Fibroblast of skin of abdomen (primary cell): ENCODE measurements at regions not wholly inside any gene's neighbourhood (a gene's known extent, or its start where the extent isn't known, plus 50 kb on each side); places are given as distances from the start of the nearest gene placed in this dataset.

Source experiments
- DNase-seq: peaks from one replicate; pipeline ENCODE4 v3.0.0-alpha.2; 2013

DNA sequence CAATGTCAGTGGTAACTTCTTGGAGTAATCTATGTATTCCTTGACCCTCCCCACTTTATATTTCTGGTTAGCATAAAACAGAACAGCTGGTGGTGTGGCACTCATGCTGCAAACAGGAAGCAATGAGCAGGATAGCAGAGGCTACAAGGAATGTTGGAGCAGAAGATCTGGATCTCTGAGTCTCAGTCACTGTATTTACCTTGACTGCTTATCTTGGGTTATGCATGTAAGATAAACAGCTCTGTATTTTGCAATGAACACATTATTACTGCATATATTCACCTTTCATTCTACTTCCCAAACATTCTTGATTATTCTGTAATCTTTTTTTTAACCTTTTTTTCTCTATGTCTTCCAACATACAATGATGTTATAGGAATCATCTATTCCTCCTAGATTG lies 977.9 kb upstream of the CNTNAP5 start:
- DNase-seq = no peak

DNA sequence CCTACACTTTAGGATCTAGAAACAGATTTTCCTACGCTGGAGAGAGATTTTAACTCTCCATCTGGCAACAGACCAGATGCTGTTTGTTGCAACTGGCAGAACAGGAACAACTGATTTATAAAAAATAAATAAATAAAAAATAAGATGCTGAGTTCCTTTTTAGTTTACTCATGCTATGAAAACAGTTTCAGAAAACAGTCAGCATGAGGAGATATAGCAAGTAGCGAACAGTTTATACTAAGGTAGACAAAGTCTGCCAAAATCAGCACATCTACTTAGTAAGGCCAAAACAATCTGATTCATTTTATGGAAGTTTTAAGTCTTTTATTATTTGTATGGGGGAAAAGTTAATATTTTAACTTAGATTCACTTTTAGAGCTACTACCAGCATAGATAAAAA lies 974.0 kb upstream of the CNTNAP5 start:
- DNase-seq = no peak

DNA sequence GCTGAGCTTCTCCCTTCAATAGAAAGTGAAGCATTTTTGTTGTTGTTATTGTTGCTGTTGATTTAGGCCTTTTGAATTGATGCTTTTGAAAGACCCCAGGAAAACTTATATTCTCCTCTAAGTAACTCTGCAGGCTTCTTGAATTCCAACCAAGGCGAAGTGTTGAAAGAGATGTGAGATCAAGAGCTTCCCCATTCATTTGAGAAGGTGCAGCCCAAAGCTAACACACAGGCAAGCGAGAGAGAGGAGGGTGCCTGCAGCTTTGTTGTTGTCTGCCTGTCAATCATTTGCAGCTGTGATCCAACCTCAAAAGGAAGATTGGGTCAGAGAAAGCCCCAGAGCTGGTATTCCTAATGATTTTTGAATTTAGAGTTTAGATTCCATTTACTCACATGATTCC lies 963.6 kb upstream of the CNTNAP5 start:
- no peak for DNase-seq

- no peak for DNase-seq
These were observed 951.7 kb upstream of the CNTNAP5 start for GRCh38 chr2:123073371-123073770.

DNA sequence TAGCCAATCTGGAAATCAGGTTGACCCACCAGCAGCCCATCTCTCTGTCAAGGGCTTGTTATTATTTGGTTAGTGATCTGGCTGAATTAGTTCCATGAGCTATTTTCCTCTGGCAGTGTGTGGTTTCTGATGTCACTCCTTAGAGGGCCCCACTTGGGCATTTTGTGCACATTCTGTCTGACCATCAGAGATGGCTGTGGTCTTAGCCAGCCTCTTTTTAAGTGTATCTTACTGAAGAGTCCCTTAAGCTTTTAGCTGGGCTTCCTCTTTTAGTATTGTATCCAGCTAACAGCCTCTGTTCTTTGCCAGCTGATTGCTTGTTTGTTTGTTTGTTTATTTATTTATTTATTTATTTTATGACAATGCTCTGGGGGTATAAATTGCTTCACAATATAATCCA lies 951.1 kb upstream of the CNTNAP5 start:
- no peak for DNase-seq

- DNase-seq = no peak
These were observed 948.0 kb upstream of the CNTNAP5 start for GRCh38 chr2:123077101-123077500.

- DNase-seq = no peak
These were observed 944.8 kb upstream of the CNTNAP5 start for GRCh38 chr2:123080331-123080730.

DNA sequence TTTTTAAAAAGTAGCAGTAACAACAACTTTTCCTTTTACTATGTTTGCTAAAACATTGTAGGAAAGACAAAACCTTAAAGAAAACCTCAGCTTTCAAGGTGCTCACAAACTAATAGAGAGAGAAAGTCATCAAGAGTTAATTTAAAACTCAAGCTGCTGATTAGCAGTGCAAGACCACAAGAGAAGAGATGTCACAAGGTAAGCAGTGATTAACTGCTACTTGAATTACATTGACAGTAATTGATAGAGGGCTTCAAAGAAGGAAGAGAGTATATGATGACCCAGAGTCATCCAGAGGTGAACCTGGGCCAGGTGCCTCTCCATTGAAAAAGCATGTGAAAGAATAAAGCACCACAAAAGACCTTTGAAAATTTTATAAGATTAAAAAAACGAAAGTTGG lies 939.6 kb upstream of the CNTNAP5 start:
- no peak for DNase-seq

DNA sequence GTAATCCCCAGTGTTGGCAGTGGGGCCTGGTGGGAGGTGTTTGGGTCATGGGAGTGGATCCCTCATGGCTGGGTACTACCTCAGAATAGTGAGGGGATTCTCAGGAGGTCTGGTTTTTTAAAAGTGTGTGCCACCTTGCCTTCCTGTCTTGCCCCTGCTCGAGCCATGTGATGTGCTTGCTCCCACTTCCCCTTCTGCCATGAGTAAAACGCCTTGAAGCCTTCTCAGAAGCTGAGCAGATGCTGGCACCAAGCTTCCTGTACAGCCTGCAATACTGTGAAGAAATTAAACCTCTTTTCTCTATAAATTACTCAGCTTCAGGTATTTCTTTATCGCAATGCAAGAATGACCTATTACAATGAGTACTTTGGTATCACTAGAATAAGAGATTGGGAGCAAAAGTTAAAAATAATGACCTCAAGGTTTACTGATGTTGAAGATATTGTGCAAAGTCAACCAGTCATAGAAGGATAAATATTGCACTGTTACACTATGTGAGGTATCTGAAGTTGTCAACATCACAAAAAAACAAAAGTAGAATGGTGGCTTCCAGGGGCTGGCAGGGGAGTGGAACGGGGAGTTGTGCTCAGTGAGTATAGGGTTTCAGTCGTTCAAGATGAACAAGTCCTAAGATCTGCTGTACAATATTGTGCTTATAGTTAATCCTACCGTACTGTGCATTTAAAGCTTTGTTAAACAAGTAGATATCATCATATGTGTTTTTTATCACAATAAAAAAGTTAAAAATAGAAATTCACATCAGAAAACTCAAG lies 938.3 kb upstream of the CNTNAP5 start:
- no peak for DNase-seq

GRCh38 chr2:123091471-123091870 lies 933.6 kb upstream of the CNTNAP5 start:
- DNase-seq = no peak

DNA sequence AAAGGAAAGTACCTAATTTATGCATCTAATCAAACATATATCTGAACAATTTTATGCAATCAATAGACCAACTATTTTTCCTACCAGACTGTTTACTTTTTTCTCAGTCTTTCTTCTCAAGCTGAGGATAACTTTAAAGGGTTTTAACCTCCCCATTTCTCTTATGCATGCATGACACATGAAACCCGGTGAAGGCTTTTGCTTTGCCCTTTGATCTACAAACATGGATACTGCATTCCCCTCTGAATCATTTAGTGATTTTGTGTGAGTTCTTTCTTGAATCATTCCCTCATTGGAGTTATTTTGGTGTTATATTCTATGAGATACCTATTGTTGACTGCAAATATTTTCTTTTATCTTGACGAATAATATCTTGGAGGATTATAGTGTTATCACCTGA lies 931.9 kb upstream of the CNTNAP5 start:
- no peak for DNase-seq

DNA sequence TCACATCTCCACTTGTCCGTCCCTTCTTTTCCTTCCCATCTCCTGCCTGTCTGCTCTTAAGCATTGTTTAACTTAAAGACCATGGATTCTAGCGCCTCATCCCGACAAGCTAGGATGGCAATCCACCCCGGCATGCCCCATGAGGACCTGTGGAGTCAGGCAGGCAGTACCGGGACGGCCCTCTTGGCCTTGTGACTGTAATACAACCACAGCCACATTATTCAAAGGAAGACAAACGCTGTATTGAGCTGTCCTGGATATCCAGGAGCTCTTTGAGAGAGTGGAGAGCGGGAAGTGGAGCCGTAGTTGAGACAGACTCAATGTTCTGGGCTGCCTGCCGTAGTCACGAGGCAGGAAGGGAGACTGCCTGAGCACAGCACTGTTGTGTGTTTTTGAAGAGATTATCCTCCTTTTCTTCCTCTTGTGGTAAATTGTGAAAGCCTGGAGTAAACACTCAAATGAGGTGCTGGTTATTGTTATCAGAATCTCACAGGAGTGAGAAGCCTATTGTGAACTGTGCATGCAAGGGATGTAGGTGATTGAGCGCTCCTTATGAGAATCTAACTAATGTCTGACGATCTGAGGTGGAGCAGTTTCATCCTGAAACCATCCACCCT lies 929.8 kb upstream of the CNTNAP5 start:
- no peak for DNase-seq

DNA sequence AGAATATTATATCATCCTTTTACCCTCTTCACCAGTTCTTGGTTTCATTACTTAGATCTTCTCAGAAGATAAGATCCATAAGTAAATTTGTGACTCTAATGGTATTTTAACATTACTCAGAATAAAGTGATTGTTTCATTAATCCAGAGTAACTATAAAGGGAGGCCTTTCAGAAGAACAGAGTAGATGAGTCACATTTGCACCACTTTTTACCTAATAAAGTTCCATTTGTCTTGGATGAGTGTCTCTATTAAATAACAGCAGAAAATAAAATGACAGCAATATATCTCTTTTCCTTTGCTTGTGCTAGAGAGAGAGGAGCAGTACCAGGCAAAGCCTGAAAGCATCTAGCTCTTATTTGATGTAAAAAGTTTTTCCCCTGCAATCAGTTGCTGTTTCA lies 926.5 kb upstream of the CNTNAP5 start:
- DNase-seq = no peak

DNA sequence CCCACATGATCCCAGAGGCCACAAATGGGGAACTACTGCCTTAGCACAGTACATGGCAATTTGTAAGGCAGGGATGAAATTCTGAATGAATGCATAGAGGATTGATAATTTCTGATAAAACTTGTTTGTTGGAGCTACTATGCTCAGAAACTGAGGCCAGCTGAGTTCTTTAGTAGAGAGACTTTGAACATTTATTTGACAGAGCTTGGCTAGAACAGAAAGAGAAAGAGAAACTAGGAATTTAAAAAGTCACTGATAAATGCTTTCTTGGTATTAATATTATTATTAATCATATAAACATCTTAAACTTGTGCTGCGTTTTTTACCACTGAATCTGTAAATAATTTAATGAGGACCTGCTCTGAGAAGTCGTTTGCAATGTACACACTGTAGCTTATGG lies 923.7 kb upstream of the CNTNAP5 start:
- no peak for DNase-seq

DNA sequence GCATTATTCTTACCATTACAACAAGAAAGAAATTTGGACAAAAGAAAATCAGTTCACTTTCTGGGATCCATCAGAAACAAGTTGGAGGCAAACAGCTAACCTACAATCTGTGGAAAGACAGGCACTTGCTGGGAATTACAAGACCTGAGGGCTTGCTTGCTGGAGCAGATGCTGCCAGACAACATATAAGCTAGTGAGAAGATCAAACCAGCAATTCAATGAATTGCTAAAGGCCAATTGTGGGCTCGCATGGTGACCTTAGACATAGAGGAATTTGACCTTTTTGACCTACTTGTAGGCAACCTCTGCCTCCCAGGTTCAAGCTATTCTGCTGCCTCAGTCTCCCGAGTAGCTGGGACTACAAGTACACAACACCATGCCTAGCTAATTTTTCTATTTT lies 921.2 kb upstream of the CNTNAP5 start:
- DNase-seq = no peak

GRCh38 chr2:123116595-123116994 lies 908.5 kb upstream of the CNTNAP5 start:
- DNase-seq = no peak

DNA sequence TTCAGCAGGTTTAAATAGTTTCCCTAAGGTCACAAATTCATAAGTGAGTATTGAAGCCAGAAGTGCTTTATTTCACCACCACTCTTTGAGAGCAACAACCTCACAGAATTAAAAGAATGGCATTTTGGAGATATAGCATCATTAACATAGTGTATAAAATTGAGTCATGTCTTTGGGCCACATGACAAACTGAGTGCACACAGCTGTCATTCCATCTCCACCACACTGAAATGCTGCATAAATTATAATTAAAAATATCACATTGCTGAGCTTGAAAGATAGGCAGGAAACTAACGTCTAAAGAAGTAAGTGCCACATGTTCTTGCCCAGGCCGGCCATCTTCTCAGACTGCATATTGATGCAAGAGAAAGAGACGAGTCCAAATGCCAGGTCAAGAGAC lies 897.9 kb upstream of the CNTNAP5 start:
- no peak for DNase-seq

- DNase-seq = no peak
These were observed 896.1 kb upstream of the CNTNAP5 start for GRCh38 chr2:123128951-123129350.

GRCh38 chr2:123136419-123136818 lies 888.7 kb upstream of the CNTNAP5 start:
- no peak for DNase-seq

DNA sequence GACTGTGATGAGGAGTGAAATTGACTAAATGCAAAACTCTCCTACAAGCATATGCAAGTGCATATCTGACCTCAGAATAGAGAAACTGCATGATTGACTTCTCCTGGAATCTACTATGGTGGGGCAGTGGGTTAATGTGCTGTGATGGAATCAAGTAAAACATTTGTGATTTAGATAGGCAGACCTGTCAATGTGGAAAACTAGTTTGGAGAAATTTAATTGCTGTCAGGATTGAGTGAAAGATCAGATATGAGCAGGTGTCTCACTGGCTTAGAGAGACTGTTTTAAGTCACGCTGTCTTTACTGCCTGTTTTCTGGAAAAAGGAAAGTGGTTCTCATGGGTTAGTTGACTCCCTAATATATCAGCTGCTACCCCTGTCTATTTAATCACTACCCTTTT lies 881.0 kb upstream of the CNTNAP5 start:
- no peak for DNase-seq

GRCh38 chr2:123153041-123153440 lies 872.0 kb upstream of the CNTNAP5 start:
- DNase-seq = no peak

- DNase-seq = no peak
These were observed 870.9 kb upstream of the CNTNAP5 start for GRCh38 chr2:123154195-123154594.

DNA sequence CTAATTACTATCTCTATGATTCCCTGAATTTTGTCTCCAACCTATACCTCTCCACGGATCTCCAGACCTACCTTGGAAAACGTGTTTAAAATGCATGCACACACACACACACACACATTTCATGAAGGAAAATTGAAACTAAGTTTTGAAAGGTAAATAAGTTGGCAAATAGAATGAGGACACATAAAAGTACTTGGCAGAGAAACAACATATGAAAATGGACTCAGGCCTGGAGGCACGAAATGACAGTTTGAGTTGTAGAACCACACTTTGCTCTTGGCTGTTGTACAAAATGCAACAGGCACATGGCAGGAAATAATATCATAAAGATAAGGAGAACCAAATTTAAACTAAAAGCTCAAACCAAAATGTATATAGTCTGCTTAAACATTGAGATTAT lies 868.1 kb upstream of the CNTNAP5 start:
- DNase-seq = no peak

DNA sequence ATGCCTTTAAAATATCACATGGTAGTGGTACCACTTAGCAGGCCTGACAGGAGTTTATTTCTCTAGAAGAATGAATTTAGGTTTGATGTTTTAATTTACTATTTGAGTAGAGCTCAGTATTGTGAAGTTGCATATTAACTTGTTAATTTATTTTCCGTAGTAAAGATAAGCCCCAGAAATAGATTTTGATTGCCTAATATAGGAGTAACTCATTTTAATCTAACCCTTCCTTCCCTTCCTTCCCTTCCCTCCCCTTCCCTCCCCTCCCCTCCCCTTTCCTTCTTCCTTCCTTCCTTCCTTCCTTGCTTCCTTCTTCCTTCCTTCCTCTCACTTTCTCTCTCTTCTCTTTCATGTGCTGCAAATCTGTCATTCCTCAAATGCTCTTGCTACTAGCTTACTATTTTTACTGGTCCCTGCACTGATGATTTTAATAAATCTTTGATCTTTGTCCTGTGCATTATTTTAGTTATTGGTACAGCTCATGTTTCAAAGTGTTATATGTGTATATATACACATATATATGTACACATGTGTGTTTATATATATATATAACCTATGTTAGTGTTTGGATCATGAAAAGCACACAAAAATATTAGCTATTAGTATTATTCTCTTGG lies 862.6 kb upstream of the CNTNAP5 start:
- DNase-seq = no peak
